OCI-LY1 (cell line): ENCODE measurements at regions not wholly inside any gene's neighbourhood (a gene's known extent, or its start where the extent isn't known, plus 50 kb on each side); places are given as distances from the start of the nearest gene placed in this dataset.

Experiments
- CTCF ChIP-seq: fragments of 200-600 bp; sonication (generic), shearing (Covaris generic); IDR thresholded peaks from 2 replicates; pipeline ENCODE4 v1.5.1; 2017; ENCODE audit warnings: mild to moderate bottlenecking, antibody characterized with exemption, low read length, moderate library complexity, mixed read lengths
- EZH2 ChIP-seq: fragments of 200-600 bp; sonication (generic), shearing (Covaris generic); IDR thresholded peaks from 2 replicates; pipeline ENCODE4 v1.8.0; 2017; ENCODE audit warnings: borderline replicate concordance, mixed run types, mild to moderate bottlenecking, antibody characterized with exemption, low read length, moderate library complexity, mixed read lengths

DNA sequence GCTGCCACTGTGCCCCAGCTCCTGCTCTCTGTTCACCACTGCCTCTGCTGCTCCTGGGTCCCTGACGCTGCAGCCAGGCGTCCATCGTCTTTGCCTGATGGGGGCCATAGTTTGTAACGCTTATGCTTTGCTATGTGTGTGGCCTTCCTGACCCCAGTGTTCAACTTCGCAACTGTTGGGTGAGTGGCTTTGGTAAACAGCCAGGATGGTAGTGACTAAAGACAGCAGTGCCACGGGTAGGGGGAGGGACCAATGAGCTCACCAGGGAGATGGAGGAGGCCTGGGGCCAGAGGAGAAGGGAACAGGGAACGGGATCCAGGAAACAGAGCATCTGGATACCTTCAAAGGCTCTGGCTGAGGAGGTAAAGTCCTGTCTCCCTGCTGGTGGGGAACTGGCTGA is 75.9 kb upstream of the ALDH1L1 start:
- TF ChIP-seq CTCF (no peak), EZH2 (no peak)
